Ectodermal cell (in vitro differentiated cells): ENCODE measurements at regions not wholly inside any gene's neighbourhood (a gene's known extent, or its start where the extent isn't known, plus 50 kb on each side); places are given as distances from the start of the nearest gene placed in this dataset.

Source experiments
- H3K27ac ChIP-seq: 2 replicates; pipeline ENCODE4 v1.7.0; 2013; ENCODE audit warnings: mild to moderate bottlenecking, low read depth, low read length; ENCODE audit not compliant: insufficient read depth, poor library complexity, severe bottlenecking
- H3K27me3 ChIP-seq: 2 replicates; pipeline ENCODE4 v1.7.0; 2013; ENCODE audit warnings: mild to moderate bottlenecking, low read length; ENCODE audit not compliant: insufficient read depth, control insufficient read depth, poor library complexity, severe bottlenecking
- H3K36me3 ChIP-seq: one replicate; pipeline ENCODE4 v1.7.0; 2013; ENCODE audit warnings: low read length; ENCODE audit not compliant: control insufficient read depth, insufficient read depth
- H3K4me1 ChIP-seq: one replicate; pipeline ENCODE4 v1.7.0; 2013; ENCODE audit warnings: low read length; ENCODE audit not compliant: control insufficient read depth, insufficient read depth
- H3K4me3 ChIP-seq: 2 replicates; pipeline ENCODE4 v1.7.0; 2013; ENCODE audit warnings: low read depth, low read length, control low read depth; ENCODE audit not compliant: insufficient read depth
- H3K9me3 ChIP-seq: 2 replicates; pipeline ENCODE4 v1.7.0; 2013; ENCODE audit warnings: mild to moderate bottlenecking, low read length, moderate library complexity; ENCODE audit not compliant: control insufficient read depth
- whole genome bisulfite sequencing, 2 experiments: methylation state at CpG; one replicate each; pipeline ENCODE4 v1.1.7; 2013; ENCODE audit warnings: missing lambda C conversion rate in 2 of 2; 5-methylcytosine and 5-hydroxymethylcytosine counted together

DNA sequence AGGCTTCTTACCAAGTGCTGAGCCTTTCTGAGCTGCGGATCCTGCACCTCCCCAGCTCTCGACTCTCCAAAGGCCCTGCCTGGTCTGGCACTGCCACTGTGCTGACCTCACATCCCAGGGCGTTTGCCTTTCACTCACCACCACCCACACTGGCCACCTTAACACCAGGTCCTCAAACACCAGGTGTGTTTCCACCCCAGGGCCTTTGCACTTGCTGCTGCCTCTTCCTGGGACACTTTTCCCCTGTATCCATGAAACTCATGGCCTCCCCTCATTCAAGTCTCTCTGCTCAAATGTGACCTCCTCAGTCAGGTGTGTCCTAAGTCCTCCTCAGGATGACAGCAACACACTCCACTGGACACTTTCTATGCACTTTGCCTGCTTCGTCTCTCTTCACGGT is 51.4 kb upstream of the ANO1 start:
- peaks cover 6% of the 10 kb centered on the region for H3K4me1 ChIP-seq
- H3K36me3 ChIP-seq: no peaks in the 10 kb centered on the region
- no peak overlapping the region for H3K27ac ChIP-seq
- no peaks in the 10 kb centered on the region for H3K9me3 ChIP-seq
- H3K4me3 ChIP-seq: no peak overlapping the region
- H3K27me3 ChIP-seq: no peaks in the 10 kb centered on the region
- WGBS, 2 experiments: 94 to 96% methylated on average over 5 of the region's 5 CpGs

DNA sequence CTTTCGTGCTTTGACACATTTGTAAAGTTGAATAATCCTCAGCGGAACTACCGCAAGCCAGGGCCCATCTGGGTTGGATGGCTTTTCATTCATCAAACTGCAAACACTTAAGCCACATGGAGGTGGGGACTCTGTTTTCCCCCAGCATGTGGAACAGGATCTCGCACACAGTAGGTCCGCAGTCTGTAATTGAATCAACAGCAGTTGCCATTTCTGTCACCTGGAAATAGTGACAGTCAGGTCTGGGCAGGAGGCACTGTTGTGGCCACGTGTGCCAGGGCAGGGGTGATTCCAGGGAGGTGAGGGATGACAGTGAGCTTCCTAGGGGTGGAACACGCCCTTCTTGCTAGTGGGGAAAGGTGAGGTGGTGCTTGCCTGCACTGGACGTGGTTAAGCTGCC is 50.7 kb upstream of the ANO1 start:
- no peaks in the 10 kb centered on the region for H3K27me3 ChIP-seq
- WGBS, 2 experiments: 94 to 95% methylated on average over 8 of the region's 8 CpGs
- peaks cover 6% of the 10 kb centered on the region for H3K4me1 ChIP-seq
- no peak overlapping the region for H3K4me3 ChIP-seq
- no peak overlapping the region for H3K27ac ChIP-seq
- H3K36me3 ChIP-seq: no peaks in the 10 kb centered on the region
- H3K9me3 ChIP-seq: no peaks in the 10 kb centered on the region

DNA sequence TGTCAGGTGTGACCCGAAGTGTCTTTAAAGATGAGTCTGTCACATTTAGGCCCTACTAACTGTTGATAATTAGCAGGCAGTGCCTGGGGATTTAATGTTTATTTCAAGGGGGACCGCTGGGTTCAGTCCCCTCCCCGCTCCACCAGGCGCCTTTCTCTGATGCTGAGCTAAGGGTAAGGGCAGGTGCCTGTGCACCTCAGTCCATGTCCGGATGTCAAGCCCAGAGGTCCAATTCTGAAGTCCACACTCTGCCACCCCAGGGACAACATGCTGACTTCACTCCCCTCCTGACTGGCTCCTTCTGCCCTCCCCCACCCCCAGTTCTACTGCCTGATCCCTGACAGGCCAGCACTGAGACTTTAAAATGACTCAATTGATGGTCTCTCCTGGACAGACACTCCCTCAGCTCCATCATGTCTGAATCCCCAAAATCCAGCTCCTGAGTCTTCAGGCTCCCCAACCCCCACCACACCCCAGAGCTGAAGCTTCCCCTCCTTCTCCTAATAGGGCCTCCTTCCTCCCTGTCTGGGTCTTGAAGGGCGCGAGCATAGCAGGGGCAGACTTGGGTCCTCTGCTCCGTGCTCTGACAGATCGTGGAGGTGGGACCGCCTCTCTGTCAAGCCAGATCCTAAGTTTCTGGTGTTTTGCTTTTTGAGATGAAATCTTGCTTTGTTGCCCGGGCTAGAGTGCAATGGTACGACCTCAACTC is 49.8 kb upstream of the ANO1 start:
- no peak overlapping the region for H3K4me3 ChIP-seq
- H3K36me3 ChIP-seq: no peaks in the 10 kb centered on the region
- H3K27ac ChIP-seq: no peak overlapping the region
- WGBS, 2 experiments: 83 to 86% methylated on average over 12 of the region's 12 CpGs
- H3K4me1 ChIP-seq: peaks cover 6% of the 10 kb centered on the region
- H3K27me3 ChIP-seq: no peaks in the 10 kb centered on the region
- H3K9me3 ChIP-seq: no peaks in the 10 kb centered on the region
